ENCODE measurements at regions not wholly inside any gene's neighbourhood (a gene's known extent, or its start where the extent isn't known, plus 50 kb on each side); places are given as distances from the start of the nearest gene placed in this dataset.

DNA sequence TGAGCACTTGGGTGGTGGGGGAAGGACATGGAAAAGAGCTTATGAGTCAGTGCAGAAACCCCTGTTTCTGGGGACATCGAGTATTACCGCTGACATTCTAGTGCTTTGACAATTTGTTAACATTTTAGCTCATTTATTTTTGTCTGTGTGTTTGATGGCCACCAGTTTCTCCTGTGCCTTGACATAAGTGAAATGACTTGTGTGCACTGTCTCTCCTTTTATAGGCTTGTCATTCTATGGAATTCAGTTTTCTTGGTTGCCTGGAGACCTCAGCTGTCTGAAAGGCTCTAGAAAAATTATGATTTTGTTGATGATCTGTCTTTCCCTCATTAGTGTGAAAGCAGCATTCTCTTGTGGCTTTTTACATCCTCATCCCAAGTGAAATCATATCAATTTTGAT lies 190.0 kb upstream of the SMIM30 start:
- TF ChIP-seq, protein P1, sequence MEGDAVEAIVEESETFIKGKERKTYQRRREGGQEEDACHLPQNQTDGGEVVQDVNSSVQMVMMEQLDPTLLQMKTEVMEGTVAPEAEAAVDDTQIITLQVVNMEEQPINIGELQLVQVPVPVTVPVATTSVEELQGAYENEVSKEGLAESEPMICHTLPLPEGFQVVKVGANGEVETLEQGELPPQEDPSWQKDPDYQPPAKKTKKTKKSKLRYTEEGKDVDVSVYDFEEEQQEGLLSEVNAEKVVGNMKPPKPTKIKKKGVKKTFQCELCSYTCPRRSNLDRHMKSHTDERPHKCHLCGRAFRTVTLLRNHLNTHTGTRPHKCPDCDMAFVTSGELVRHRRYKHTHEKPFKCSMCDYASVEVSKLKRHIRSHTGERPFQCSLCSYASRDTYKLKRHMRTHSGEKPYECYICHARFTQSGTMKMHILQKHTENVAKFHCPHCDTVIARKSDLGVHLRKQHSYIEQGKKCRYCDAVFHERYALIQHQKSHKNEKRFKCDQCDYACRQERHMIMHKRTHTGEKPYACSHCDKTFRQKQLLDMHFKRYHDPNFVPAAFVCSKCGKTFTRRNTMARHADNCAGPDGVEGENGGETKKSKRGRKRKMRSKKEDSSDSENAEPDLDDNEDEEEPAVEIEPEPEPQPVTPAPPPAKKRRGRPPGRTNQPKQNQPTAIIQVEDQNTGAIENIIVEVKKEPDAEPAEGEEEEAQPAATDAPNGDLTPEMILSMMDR (IDR thresholded peaks at IDR 0.05; ENCODE audit: poor library complexity), result no peak
- no peak for TF ChIP-seq EZH2 (IDR thresholded peaks at IDR 0.05; ENCODE audit: borderline replicate concordance)
